AG04449 (cell line): ENCODE measurements at regions not wholly inside any gene's neighbourhood (a gene's known extent, or its start where the extent isn't known, plus 50 kb on each side); places are given as distances from the start of the nearest gene placed in this dataset.

ENCODE experiments used
- CTCF ChIA-PET: fragments of 350-600 bp; formaldehyde crosslinking; extraction: SDS; loops from one replicate; lab custom pipeline; 2021; ENCODE audit warnings: antibody characterized with exemption; lab: Yijun Ruan, JAX
- POLR2A ChIA-PET: fragments of 400-600, 350-600 bp; formaldehyde crosslinking; extraction: SDS; loops from one replicate; lab custom pipeline; 2020; ENCODE audit warnings: antibody characterized with exemption, inconsistent platforms; lab: Yijun Ruan, JAX
- DNase-seq: peaks from one replicate; pipeline ENCODE4 v3.0.0-alpha.2; 2010; ENCODE audit warnings: low read depth, low spot score
- H3K4me3 ChIP-seq: 2 replicates; pipeline ENCODE4 v1.5.1; 2011; ENCODE audit warnings: low read depth, mild to moderate bottlenecking, control low read depth, low read length
- CTCF ChIP-seq: IDR thresholded peaks from one replicate; pipeline ENCODE4 v1.5.1; 2011; ENCODE audit warnings: mild to moderate bottlenecking, moderate library complexity, low read length, control low read depth, inconsistent platforms; ENCODE audit not compliant: insufficient read depth; ENCODE audit errors: missing control alignments

- no peak for TF ChIP-seq CTCF
- ChIA-PET CTCF (interaction anchor here (0.7 to 1.2 kb wide), 3 partner anchors 82 to 1059 kb away, joined by 3 to 6 read pairs (median 3); no protein-coding TSS in a partner anchor), POLR2A (no interaction called here)
- no peak for DNase-seq
- no peak overlapping the region for H3K4me3 ChIP-seq
These were observed 1253.9 kb downstream of the BRD1 start for GRCh38 chr22:48573766-48574165.

- DNase-seq, result no peak
- ChIA-PET CTCF (interaction anchor here (0.8 to 1.0 kb wide), 2 partner anchors 733 to 1728 kb away, joined by 3 read pairs; no protein-coding TSS in a partner anchor), POLR2A (no interaction called here)
- no peak overlapping the region for H3K4me3 ChIP-seq
- no peak for TF ChIP-seq CTCF
These were observed 1254.7 kb downstream of the BRD1 start for GRCh38 chr22:48572951-48573350.

- no peak overlapping the region for H3K4me3 ChIP-seq
- CTCF ChIA-PET, result no interaction called here
These were observed 1256.8 kb downstream of the BRD1 start for GRCh38 chr22:48570912-48571311.

GRCh38 chr22:48569476-48570233, 1258.0 kb downstream of the BRD1 start:
- ChIA-PET CTCF (no interaction called here), POLR2A (no interaction called here)
- TF ChIP-seq CTCF, result no peak
- no peak for DNase-seq
- no peak overlapping the region for H3K4me3 ChIP-seq

More at GRCh38 chr22:48570912-48571311, 1256.8 kb downstream of the BRD1 start:
- POLR2A ChIA-PET, result no interaction called here
- no peak for TF ChIP-seq CTCF
- no peak for DNase-seq

DNA sequence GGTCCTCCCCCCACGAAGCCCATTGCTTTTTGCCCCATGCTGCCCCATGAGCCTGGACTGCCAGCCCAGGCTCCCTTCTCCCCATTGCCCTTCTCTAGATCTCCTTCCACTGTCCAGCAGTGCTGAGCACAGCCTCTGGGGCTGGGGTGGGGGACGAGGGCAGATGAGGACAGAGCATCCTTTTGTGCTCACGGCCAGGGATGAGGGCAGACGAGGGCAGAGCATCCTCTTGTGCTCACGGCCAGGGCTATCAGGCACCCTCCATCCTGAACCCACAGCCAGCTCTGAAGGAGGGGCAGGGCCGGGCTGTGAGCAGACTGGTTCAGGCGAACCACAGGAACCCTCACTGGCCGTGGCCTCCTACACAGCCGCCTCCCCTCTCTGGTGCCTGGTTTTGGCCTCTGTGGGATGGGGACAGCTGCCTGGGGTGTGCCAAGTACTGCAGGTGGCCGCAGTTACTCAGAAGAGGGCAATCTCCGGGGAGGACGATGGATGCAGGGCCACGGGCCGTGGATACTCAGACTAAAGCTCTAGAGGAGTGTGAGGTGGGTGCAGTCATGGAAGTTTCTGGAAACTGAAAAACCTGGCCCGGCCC, 1258.8 kb downstream of the BRD1 start:
- DNase-seq, result no peak
- H3K4me3 ChIP-seq, result no peak overlapping the region
- no peak for TF ChIP-seq CTCF
- CTCF ChIA-PET, result no interaction called here
- POLR2A ChIA-PET, result no interaction called here

DNA sequence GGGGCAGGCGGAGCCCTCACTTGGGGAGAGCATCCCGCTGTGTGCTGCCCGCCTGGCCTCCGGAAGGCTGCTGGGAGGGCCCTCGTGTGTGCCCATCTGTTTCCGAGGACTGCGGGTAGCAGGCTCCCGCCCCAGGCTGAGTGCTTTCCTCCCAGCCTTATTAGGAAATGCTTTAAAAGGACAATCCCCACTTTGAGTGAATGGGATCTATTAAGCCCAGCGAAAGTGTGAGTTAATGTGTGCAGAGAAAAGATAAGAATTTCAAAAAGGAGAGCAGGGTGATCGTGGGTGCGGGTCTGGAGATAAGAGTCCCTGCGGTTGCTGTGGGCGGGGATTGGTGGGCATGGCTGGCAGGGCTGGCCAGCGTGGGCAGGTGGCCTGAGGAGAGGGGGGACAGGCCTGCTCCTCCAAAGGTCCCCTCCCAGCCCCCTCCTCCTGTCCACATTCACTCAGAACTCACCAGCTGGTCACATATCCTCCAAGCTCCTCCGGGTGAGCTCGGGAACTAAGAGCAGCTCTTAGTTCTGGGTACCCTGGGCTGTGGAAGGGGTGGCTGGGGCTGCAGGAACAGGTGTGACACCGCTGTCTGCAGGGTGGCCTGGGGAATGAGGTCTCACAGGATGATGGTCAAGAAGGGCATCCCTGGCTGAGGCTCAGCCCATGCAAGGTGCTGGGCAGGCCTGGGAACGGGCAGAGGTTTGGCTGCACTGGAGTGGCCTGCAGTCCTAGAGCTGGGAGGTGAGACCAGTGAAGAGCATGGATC, 1260.3 kb downstream of the BRD1 start:
- ChIA-PET POLR2A (no interaction called here), CTCF (no interaction called here)
- peak overlapping the region; percentile 33 for H3K4me3 ChIP-seq
- no peak for DNase-seq
- no peak for TF ChIP-seq CTCF
